PFSK-1 (cell line): ENCODE measurements at regions not wholly inside any gene's neighbourhood (a gene's known extent, or its start where the extent isn't known, plus 50 kb on each side); places are given as distances from the start of the nearest gene placed in this dataset.

ENCODE experiments used
- FOXP2 ChIP-seq: optimal IDR thresholded peaks from 2 replicates; pipeline ENCODE3; 2011; ENCODE audit warnings: borderline replicate concordance, control low read depth, inconsistent platforms; ENCODE audit not compliant: insufficient read depth; ENCODE audit errors: extremely low read length, extremely low read depth
- POLR2AphosphoS5 ChIP-seq: IDR thresholded peaks from 2 replicates; pipeline ENCODE4 v1.6.1; 2012; ENCODE audit warnings: low read depth, mild to moderate bottlenecking, control low read depth, low read length, moderate library complexity
- REST ChIP-seq, 2 experiments: IDR thresholded peaks; 2 replicates each; pipeline versions ENCODE4 v1.6.1 to v1.8.0; 2011 to 2012; ENCODE audit warnings: low read depth in 2 of 2, low read length in 2 of 2, control low read depth in 1 of 2, inconsistent platforms in 1 of 2, mild to moderate bottlenecking in 1 of 2, moderate library complexity in 1 of 2; ENCODE audit not compliant: insufficient read depth in 1 of 2
- SIN3A ChIP-seq: IDR thresholded peaks from 2 replicates; pipeline ENCODE4 v1.6.1; 2012; ENCODE audit warnings: mild to moderate bottlenecking, low read length, moderate library complexity, borderline replicate concordance; ENCODE audit not compliant: insufficient read depth
- TAF1 ChIP-seq: IDR thresholded peaks from 2 replicates; pipeline ENCODE4 v1.6.1; 2012; ENCODE audit warnings: low read length, control low read depth, borderline replicate concordance; ENCODE audit not compliant: insufficient read depth

- TF ChIP-seq FOXP2, result no peak
- no peak for TF ChIP-seq SIN3A
- no peak for TF ChIP-seq REST (IDR thresholded peaks at IDR 0.05; ENCODE audit: insufficient read depth in 1 of 2, low read depth in 2 of 2, low read length in 2 of 2)
- TF ChIP-seq POLR2AphosphoS5, result no peak
Measured at GRCh38 chr12:97756066-97756666, 293.6 kb downstream of the RMST start.

GRCh38 chr12:97756741-97757140, 294.1 kb downstream of the RMST start:
- TF ChIP-seq POLR2AphosphoS5, result no peak
- no peak for TF ChIP-seq SIN3A
- TF ChIP-seq TAF1, result no peak
- no peak for TF ChIP-seq FOXP2
- TF ChIP-seq REST (IDR thresholded peaks at IDR 0.05; ENCODE audit: insufficient read depth in 1 of 2, low read depth in 2 of 2, low read length in 2 of 2), result no peak

- TF ChIP-seq SIN3A, result no peak
- no peak for TF ChIP-seq REST (IDR thresholded peaks at IDR 0.05; ENCODE audit: insufficient read depth in 1 of 2, low read depth in 2 of 2, low read length in 2 of 2)
- TF ChIP-seq TAF1, result no peak
- no peak for TF ChIP-seq POLR2AphosphoS5
- TF ChIP-seq FOXP2, result no peak
Measured at GRCh38 chr12:97757481-97758193, 295.0 kb downstream of the RMST start.

- no peak for TF ChIP-seq SIN3A
- TF ChIP-seq REST (IDR thresholded peaks at IDR 0.05; ENCODE audit: insufficient read depth in 1 of 2, low read depth in 2 of 2, low read length in 2 of 2), result no peak
- TF ChIP-seq FOXP2, result no peak
- no peak for TF ChIP-seq TAF1
- no peak for TF ChIP-seq POLR2AphosphoS5
Measured at GRCh38 chr12:97758194-97758501, 295.5 kb downstream of the RMST start.

GRCh38 chr12:97758586-97758985, 296.0 kb downstream of the RMST start:
- TF ChIP-seq POLR2AphosphoS5 (no peak), SIN3A (no peak), REST (IDR thresholded peaks at IDR 0.05; ENCODE audit: insufficient read depth in 1 of 2, low read depth in 2 of 2, low read length in 2 of 2) (no peak), FOXP2 (no peak), TAF1 (no peak)
